AG09319 (cell line): ENCODE measurements at regions not wholly inside any gene's neighbourhood (a gene's known extent, or its start where the extent isn't known, plus 50 kb on each side); places are given as distances from the start of the nearest gene placed in this dataset.

Source experiments
- DNase-seq: peaks from one replicate; pipeline ENCODE4 v3.0.0-alpha.2; 2010; ENCODE audit warnings: low read depth; ENCODE audit errors: extremely low read depth
- TF ChIP-seq, protein P1 (sequence below): IDR thresholded peaks from 2 replicates; pipeline ENCODE4 v1.5.1; 2011; ENCODE audit warnings: low read depth, mild to moderate bottlenecking, inconsistent platforms, low read length, moderate library complexity

GRCh38 chr10:106011250-106011649, 1153.3 kb downstream of the SORCS1 start:
- TF ChIP-seq, protein P1, sequence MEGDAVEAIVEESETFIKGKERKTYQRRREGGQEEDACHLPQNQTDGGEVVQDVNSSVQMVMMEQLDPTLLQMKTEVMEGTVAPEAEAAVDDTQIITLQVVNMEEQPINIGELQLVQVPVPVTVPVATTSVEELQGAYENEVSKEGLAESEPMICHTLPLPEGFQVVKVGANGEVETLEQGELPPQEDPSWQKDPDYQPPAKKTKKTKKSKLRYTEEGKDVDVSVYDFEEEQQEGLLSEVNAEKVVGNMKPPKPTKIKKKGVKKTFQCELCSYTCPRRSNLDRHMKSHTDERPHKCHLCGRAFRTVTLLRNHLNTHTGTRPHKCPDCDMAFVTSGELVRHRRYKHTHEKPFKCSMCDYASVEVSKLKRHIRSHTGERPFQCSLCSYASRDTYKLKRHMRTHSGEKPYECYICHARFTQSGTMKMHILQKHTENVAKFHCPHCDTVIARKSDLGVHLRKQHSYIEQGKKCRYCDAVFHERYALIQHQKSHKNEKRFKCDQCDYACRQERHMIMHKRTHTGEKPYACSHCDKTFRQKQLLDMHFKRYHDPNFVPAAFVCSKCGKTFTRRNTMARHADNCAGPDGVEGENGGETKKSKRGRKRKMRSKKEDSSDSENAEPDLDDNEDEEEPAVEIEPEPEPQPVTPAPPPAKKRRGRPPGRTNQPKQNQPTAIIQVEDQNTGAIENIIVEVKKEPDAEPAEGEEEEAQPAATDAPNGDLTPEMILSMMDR: no peak
- DNase-seq: no peak

GRCh38 chr10:106000721-106001120, 1163.8 kb downstream of the SORCS1 start:
- DNase-seq: no peak
- TF ChIP-seq, protein P1: no peak

DNA sequence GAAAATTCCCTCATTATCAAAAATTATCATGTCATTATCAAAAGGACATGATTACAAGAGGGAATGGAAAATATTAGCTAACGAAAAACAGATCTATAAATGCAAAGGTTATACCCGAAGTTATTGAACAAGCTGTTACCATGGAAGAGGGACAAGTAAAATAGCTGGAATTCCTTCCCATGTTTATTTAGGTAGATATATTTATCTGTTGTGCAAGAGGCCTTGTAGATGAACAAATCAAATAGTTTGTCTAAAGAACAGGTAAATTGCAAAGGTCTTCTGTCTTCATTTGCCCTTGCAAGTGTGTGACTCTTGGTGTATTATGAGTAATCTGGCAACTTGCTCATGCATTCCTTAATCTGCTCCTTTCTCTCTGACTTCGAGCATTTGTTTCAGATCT, 1170.9 kb downstream of the SORCS1 start:
- TF ChIP-seq, protein P1: no peak
- no peak for DNase-seq

DNA sequence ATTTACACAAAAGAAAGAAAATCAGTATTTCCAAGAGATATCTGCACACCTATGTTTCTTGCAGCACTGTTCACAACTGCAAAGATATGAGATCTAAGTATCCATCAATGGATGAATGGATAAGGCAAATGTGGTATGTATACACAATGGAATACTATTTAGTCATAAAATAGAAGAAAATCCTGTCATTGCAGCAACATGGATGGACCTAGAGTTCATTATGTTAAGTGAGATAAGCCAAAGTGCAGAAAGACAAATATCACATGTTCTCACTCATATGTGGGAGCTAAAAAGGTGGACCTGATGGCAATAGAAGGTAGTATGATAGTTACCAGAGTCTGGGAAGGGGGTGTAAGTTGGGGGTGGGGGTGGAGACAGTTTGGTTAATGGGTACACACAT, 1171.6 kb downstream of the SORCS1 start:
- TF ChIP-seq, protein P1: no peak
- DNase-seq: no peak

GRCh38 chr10:105990529-105990928, 1174.0 kb downstream of the SORCS1 start:
- TF ChIP-seq, protein P1: no peak
- no peak for DNase-seq

- DNase-seq: no peak
- TF ChIP-seq, protein P1: no peak
Observed at GRCh38 chr10:105989995-105990394, 1174.5 kb downstream of the SORCS1 start.

DNA sequence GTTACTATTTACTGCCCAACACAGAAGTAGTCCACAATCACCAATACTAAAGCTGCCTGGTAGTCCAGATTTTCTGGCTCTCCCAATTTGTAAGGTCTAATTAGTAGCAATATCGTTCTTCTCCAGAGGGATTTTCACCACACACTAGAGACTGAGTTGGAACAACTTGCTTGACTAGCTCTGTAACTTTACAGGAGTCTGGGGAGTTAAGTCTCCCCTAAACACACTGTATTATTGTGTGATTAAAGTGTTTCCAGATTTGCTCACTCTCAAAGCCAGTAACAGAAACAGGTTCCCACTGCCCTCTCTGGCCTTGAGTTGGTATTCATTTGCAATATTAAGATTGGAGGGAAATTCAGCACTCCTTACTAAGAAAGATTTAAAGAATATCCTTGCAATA, 1175.7 kb downstream of the SORCS1 start:
- TF ChIP-seq, protein P1: no peak
- no peak for DNase-seq
